ENCODE measurements at regions not wholly inside any gene's neighbourhood (a gene's known extent, or its start where the extent isn't known, plus 50 kb on each side); places are given as distances from the start of the nearest gene placed in this dataset.

GRCh38 chr12:107395817-107396216 is 289.8 kb upstream of the PWP1 start:
- no peak for DNase-seq (ENCODE audit: low read depth in 4 of 4, low spot score in 3 of 4)

- no peak for DNase-seq (ENCODE audit: low read depth in 4 of 4, low spot score in 3 of 4)
Observed at GRCh38 chr12:107396991-107397390, 288.6 kb upstream of the PWP1 start.

DNA sequence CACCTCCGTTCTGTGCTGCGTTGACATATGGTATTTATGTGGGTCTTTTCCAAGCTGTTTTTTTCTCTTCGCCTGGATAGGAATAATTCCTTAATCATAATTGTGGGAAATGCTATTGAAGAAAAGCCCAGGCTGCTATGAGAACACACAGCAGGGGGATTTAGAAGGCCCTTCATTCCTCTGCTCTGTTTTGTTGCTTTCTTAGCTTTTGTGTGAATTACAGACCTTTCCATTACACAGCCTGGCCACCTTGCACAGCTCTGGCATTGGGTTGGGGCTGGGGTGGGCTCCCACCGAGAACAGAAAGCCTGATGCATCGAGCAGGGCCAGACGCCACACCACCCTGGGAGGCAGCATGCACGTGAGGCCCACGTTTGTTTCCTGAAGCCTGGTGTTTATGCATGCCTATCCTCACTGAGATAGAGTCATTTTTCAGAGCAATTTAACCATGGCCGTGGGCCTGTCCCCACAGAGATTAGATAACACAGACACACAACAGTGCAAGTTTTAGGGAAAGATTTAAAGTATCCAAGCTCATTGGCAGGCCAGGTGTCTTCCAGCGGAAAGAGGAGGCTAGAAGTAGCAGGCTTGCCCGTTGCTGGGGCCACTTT is 287.6 kb upstream of the PWP1 start:
- no peak for DNase-seq (ENCODE audit: low read depth in 4 of 4, low spot score in 3 of 4)

DNA sequence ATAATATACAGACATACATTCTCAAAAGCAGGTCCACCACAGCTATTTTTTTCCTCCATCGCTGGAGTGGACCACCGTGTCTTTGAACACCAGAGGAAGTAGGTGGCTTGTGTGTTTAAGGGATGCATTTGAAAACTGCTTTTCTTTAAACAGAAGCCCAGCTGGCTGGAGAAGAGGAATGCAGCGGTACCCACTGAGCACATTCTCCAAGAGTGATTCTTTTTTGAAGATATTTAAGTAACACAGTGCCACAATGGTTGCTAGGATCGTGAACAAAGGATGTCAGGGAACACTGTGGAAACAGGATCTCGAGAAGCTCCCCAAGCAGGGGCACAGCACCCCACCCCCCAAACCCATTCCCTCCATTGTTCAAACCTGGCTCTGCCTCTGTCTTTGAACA is 286.6 kb upstream of the PWP1 start:
- no peak for DNase-seq (ENCODE audit: low read depth in 4 of 4, low spot score in 3 of 4)

DNA sequence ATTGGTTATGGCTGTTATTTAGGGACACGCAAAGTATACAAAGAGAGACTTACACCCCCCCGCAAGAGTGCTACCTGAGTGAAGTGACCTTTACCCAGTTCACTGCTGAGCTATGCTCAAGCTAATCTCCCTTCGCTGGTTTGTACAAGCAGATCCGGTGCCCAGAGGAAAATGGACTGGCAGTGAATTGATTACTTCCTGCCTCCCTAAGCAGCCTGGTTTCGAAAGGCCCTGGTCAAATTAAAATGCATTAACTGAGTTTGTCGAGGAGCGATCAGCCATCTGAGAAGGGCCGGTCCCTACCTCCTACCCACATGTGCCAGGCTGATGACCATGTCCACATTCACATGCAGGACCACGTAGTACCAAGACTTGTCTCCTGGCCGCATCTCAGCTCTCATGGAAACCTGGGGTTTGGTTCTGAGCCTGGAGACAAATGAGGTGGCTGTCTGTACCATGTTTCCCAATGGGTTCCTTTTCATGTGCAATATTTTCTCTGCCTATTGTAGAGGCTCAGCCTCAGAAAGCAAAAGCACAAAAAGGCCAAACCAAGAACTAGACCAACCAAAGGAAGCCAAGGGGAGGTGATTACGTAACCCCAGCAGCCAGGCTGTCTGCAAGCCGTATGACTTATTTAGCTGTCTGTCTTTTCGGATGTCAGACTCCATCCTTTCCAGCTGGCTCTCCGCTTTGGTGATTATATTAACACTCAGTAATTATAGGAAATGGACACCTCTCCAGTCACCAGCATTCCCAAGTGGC is 284.7 kb upstream of the PWP1 start:
- DNase-seq (ENCODE audit: low read depth in 4 of 4, low spot score in 3 of 4): no peak

GRCh38 chr12:107402041-107403022 is 283.3 kb upstream of the PWP1 start:
- peak in 1 of 4 donors; percentile 35 for DNase-seq (ENCODE audit: low read depth in 4 of 4, low spot score in 3 of 4)

DNA sequence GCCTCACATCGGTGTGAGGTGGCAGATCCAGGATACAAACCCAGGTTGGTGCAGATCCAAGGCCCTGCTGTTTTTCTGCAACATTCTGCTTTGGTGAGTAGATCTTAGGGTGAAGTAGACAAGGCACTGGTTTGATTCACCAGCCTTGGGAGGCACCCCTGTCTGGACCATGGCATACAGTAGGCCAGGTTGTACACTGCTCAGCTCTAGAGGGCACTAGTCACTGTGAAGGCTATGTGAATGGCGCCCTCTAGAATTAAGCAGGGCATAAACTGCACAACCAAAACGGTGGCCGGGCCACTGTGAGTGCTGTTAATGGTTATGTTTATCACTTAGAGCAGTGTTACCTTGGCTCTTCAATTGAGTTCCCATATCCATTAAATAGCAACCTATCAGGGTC is 280.6 kb upstream of the PWP1 start:
- DNase-seq (ENCODE audit: low read depth in 4 of 4, low spot score in 3 of 4): no peak

DNA sequence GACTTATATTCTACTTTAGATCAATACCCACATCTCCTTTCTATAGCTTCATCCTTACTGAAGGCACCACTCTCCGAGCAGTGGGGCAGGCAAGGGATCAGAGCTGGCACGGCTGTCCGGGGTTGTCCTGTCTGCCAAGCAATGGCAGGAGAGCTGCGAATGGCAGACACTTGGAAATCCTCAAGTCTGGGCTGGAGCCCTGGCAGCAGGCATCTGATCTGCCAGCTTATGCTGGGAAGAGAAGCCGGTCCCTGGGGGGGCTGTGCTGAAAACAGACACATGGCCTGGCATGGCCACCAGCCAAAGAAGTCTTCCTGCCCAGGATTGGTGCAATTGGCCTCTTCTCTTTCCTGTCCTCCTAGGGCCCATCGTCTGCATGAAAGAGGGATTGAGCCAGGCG is 280.2 kb upstream of the PWP1 start:
- DNase-seq (ENCODE audit: low read depth in 4 of 4, low spot score in 3 of 4): no peak

DNA sequence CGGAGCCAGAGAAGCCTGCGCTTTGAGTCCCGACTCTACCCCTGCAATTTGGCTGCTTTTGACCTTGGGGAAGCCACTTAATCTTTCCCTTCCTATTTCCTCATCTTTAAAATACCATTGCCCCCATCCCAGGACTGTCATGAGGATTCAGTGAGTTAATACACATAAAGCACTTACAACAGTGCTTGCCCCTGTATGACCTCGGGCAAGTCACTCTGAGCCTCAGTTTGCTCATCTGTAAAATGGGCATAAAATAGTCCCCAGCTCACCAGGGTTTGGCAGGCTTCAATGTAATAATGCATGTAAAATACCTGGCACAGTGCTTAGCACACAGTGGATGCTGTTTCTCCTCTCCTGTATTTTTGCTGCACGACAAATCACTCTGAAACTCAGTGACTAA is 278.7 kb upstream of the PWP1 start:
- DNase-seq (ENCODE audit: low read depth in 4 of 4, low spot score in 3 of 4): no peak

GRCh38 chr12:107411792-107412535 is 273.6 kb upstream of the PWP1 start:
- no peak for DNase-seq (ENCODE audit: low read depth in 4 of 4, low spot score in 3 of 4)

GRCh38 chr12:107415071-107415470 is 270.5 kb upstream of the PWP1 start:
- DNase-seq (ENCODE audit: low read depth in 4 of 4, low spot score in 3 of 4): no peak

DNA sequence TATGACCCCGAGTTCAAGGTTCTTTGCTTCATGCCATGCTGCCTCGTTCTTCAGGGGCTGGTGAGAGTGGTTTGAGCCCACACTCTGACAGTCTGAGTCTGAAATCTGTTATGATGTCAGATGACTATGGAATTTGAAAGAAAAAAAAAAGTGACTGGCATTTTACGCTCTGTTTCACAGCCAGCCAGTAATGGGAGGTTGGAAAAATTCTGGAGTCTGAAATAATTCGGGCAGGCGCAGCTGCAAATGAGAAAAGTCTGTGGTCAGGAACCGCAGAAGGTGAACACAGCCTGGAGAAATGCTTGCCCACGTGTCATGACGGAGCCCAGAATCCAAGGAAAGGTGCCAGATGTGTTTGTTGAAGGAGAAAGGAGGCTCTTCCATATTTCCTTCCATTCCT is 269.8 kb upstream of the PWP1 start:
- no peak for DNase-seq (ENCODE audit: low read depth in 4 of 4, low spot score in 3 of 4)

DNA sequence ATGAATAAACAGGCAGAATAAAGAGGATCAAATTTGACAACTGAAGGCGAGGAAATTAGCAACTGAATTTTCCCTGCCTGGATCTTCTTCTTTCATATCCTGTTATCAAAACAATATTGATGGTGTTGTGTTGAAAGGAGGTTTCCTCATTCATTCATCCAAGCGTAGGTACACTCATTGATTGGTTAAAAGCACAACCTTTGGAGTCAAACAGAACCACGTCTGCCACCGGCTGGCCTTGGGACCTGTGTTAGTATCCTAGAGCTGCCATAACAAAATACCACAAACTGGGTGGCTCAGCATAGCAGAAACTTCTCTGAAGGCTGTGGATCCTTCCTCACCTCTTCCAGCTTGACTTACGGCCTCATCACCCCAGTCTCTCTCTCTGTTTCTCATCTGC is 268.6 kb upstream of the PWP1 start:
- DNase-seq (ENCODE audit: low read depth in 4 of 4, low spot score in 3 of 4): no peak

GRCh38 chr12:107418981-107419380 is 266.6 kb upstream of the PWP1 start:
- no peak for DNase-seq (ENCODE audit: low read depth in 4 of 4, low spot score in 3 of 4)

DNA sequence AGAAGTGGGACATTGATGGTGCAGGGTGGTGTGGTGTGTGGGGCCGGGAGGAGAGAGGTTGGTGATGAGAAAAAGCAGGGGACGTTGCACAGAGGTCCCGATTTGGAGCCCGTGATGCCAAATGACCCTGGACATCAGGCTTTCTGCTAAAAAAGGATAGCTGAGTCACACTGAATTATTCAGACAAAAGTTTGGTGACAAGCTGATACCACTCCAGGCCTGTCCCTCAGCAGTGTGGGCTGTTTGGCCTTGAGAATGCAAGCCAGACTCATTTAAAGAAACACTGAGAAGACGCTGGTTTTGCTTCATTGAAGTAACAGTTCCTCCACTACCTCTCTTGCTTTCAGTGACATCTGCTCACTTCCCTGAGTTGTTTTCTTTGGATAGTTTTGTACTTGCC is 262.1 kb upstream of the PWP1 start:
- DNase-seq (ENCODE audit: low read depth in 4 of 4, low spot score in 3 of 4): no peak

- no peak for DNase-seq (ENCODE audit: low read depth in 4 of 4, low spot score in 3 of 4)
Observed at GRCh38 chr12:107429006-107429705, 256.4 kb upstream of the PWP1 start.

DNA sequence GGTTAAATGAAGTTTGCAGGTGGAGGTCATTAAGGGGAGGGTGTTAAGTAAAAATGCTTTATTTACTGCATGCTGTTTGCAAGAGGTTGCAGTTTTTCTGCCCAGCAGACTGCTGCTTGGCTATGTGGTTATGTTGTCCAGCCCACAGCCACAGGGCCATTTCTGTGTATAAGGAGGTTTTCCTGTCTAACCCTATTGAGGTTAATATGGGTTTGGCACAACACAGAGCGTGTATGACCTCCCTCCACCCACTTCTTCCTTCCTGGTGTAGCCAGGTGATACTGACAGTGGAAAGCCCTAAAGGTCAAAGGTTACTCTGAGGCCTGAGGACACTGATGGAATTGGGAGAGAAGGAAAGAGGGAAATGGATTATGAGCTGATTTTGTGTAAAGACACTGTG is 253.7 kb upstream of the PWP1 start:
- no peak for DNase-seq (ENCODE audit: low read depth in 4 of 4, low spot score in 3 of 4)

DNA sequence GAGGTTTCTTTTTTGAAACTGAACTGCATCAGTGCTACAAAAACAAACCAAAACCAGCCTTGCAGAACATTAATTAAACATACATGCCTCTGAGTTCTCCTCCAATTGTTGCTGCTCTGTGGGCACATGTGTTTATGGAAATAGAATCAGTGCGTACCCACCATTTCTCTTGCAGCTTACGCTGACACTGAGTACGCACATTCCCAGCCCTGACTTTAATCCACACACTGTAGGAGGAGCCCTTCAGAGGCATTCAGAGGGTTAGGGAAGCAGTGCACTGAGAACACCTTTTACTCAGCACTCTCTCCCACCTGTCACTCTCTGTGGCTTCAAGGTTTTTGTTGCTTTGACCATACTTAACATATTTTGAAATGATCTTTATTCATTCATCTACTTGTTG is 250.5 kb upstream of the PWP1 start:
- DNase-seq (ENCODE audit: low read depth in 4 of 4, low spot score in 3 of 4): peak in 2 of 4 donors; percentile 20 to 29

DNA sequence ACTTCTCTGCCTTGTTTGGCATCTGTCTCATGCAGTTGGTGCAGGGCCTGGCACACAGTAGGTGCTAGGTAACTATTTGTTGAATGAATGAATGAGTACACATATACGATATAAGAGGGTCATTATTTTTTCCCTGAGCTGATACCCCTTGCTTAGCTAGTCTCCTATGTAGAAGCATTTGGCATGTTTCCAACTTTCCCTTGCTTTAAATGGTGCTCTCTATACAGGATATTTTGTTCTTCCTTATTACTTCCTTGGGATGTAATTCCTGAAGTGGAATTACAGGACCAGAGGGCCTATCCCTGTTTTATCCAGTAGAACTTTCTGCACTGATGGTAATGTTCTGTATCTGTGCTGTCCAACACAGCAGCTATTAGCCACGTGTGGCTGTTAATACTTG is 250.1 kb upstream of the PWP1 start:
- DNase-seq (ENCODE audit: low read depth in 4 of 4, low spot score in 3 of 4): no peak

DNA sequence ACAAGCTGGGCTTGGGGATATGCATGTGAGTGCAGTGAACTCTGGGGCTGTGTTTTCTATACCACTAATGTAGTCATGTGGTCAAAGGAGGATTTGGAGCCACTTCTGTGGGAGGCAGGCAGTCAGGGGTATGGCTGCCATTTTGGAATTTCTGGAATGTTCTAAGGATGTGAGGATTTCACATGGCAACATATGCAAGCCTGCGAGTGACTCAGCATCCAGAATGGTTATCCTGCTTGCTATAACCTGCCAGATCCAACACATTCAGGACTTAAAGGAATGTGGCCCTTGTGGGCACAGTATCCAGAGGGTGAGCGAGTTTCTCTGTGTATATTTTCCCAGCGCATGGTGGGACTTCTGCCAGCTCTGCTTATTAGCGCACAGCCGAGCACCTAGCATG is 249.2 kb upstream of the PWP1 start:
- DNase-seq (ENCODE audit: low read depth in 4 of 4, low spot score in 3 of 4): no peak

Measured in right renal pelvis (tissue), 4 donors.